WERI-Rb-1 (cell line): ENCODE measurements at regions not wholly inside any gene's neighbourhood (a gene's known extent, or its start where the extent isn't known, plus 50 kb on each side); places are given as distances from the start of the nearest gene placed in this dataset.

Experiments used
- DNase-seq: peaks from one replicate; pipeline ENCODE4 v3.0.0-alpha.2; 2020
- H3K27ac ChIP-seq: fragments of 250-450 bp; sonication (Bioruptor Pico); 2 replicates; pipeline ENCODE4 v1.5.1; 2020; ENCODE audit warnings: mild to moderate bottlenecking, moderate library complexity
- H3K27me3 ChIP-seq: fragments of 250-450 bp; sonication (Bioruptor Pico); 2 replicates; pipeline ENCODE4 v1.5.1; 2021; ENCODE audit warnings: mild to moderate bottlenecking, low read depth, moderate library complexity; ENCODE audit not compliant: insufficient read depth, severe bottlenecking
- H3K36me3 ChIP-seq: fragments of 250-450 bp; sonication (Bioruptor Pico); 2 replicates; pipeline ENCODE4 v1.5.1; 2020; ENCODE audit warnings: mild to moderate bottlenecking, moderate library complexity
- H3K4me3 ChIP-seq: 2 replicates; pipeline ENCODE4 v1.5.1; 2011; ENCODE audit warnings: low read depth, mild to moderate bottlenecking, control low read depth, low read length
- H3K9me3 ChIP-seq: fragments of 250-450 bp; sonication (Bioruptor Pico); 2 replicates; pipeline ENCODE4 v1.5.1; 2021; ENCODE audit warnings: mild to moderate bottlenecking, moderate library complexity; ENCODE audit not compliant: severe bottlenecking
- CTCF ChIP-seq: IDR thresholded peaks from 2 replicates; pipeline ENCODE4 v1.5.1; 2011; ENCODE audit warnings: low read depth, mild to moderate bottlenecking, control low read depth, inconsistent platforms, low read length

GRCh38 chr12:82242729-82243128 is 115.5 kb downstream of the CCDC59 start:
- Histone ChIP-seq H3K9me3 (no peaks in the 10 kb centered on the region), H3K4me3 (no peak overlapping the region), H3K27me3 (no peaks in the 10 kb centered on the region), H3K27ac (no peak overlapping the region), H3K36me3 (no peaks in the 10 kb centered on the region)
- TF ChIP-seq CTCF, result no peak
- no peak for DNase-seq

GRCh38 chr12:82225871-82226270 is 132.3 kb downstream of the CCDC59 start:
- Histone ChIP-seq H3K27ac (no peak overlapping the region), H3K27me3 (no peaks in the 10 kb centered on the region), H3K36me3 (no peaks in the 10 kb centered on the region), H3K4me3 (no peak overlapping the region), H3K9me3 (no peaks in the 10 kb centered on the region)
- DNase-seq, result no peak
- no peak for TF ChIP-seq CTCF

DNA sequence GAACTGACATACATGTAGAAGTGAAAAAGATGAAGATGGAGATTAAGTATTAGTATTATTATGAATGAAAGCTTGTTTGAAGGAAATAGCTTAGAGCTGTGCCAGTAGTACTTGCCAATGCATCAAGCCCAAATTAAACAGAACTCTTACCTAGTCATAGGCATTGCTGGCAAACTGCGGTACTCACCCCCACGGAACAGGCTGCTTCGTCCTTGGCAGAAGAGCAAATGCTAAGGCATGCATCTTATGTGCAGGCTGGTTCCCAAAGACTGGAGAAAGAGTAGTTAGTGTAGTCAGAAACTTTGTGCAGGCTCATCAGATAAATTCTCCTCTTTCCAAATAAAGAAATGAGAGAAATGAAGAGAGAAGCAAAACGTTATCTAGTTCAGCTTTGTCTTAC is 134.8 kb downstream of the CCDC59 start:
- no peaks in the 10 kb centered on the region for H3K9me3 ChIP-seq
- no peak overlapping the region for H3K4me3 ChIP-seq
- H3K27ac ChIP-seq, result no peak overlapping the region
- TF ChIP-seq CTCF, result no peak
- no peaks in the 10 kb centered on the region for H3K27me3 ChIP-seq
- no peak for DNase-seq
- no peaks in the 10 kb centered on the region for H3K36me3 ChIP-seq

GRCh38 chr12:82216475-82216874 is 141.7 kb downstream of the CCDC59 start:
- H3K27me3 ChIP-seq, result no peaks in the 10 kb centered on the region
- H3K9me3 ChIP-seq, result no peaks in the 10 kb centered on the region
- H3K36me3 ChIP-seq, result no peaks in the 10 kb centered on the region
- no peak for DNase-seq
- H3K27ac ChIP-seq, result no peak overlapping the region
- no peak overlapping the region for H3K4me3 ChIP-seq
- TF ChIP-seq CTCF, result no peak

GRCh38 chr12:82213761-82214160 is 144.4 kb downstream of the CCDC59 start:
- H3K27me3 ChIP-seq, result no peaks in the 10 kb centered on the region
- TF ChIP-seq CTCF, result no peak
- no peak overlapping the region for H3K27ac ChIP-seq
- no peak for DNase-seq
- H3K9me3 ChIP-seq, result no peaks in the 10 kb centered on the region
- H3K36me3 ChIP-seq, result no peaks in the 10 kb centered on the region
- H3K4me3 ChIP-seq, result no peak overlapping the region

DNA sequence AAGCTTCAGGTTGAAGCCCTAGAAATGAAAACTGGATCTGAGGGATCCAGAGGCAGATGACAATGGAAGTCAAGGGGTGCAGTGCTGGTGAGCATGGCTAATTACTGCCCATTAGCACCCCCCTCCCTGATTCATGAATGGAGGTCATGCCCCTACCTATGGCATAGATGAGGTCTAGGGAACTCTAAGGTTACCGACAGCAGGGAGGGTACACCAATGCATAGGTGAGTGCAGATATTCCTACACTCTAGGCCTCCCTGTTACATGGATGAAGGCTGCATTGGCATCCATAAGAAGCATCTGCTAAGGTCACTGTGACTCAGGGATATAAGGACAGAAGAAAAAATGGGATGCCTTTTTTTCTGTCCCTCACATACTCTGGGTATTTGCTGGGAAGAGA is 147.3 kb downstream of the CCDC59 start:
- no peak for DNase-seq
- Histone ChIP-seq H3K27me3 (no peaks in the 10 kb centered on the region), H3K9me3 (no peaks in the 10 kb centered on the region), H3K27ac (no peak overlapping the region), H3K4me3 (no peak overlapping the region), H3K36me3 (no peaks in the 10 kb centered on the region)
- no peak for TF ChIP-seq CTCF
